ENCODE measurements at regions not wholly inside any gene's neighbourhood (a gene's known extent, or its start where the extent isn't known, plus 50 kb on each side); places are given as distances from the start of the nearest gene placed in this dataset.

DNA sequence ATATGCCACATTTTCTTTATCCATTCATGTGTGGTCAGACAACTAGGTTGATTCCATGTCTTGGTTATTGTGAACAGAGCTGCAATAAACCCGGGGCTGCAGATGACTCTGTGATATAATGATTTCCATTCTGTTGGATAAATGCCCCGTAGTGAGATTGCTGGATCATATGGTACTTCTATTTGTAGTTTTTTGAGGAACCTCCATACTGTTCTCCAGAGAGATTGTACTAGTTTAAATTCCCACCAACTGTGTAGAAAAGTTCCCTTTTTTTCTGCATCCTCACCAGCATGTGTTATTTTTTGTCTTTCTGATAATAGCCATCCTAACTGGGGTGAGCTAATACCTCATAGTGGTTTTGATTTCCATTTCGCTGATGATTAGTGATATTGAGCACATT, 62.2 kb upstream of the MAP3K4 start:
- peaks cover 10% of the 10 kb centered on the region for H3K4me1 ChIP-seq (ENCODE audit: insufficient read depth, low read length)
- no peak overlapping the region for H2AFZ ChIP-seq (ENCODE audit: low read length)
- no peaks in the 10 kb centered on the region for H3K79me2 ChIP-seq (ENCODE audit: insufficient read depth, low read length)
- no peak overlapping the region for H3K4me3 ChIP-seq (replicated peaks in 1 of 3; ENCODE audit: insufficient read depth in 1 of 3, low read depth in 2 of 3, low read length in 3 of 3)
- ATAC-seq, result no peak
- in situ Hi-C loops (cut with HindIII; ENCODE audit: extremely low pct_ligation_motif_present, low pct_unique_long_range_greater_than_20kb), result no loop called here
- H3K9me3 ChIP-seq (ENCODE audit: low read length), result no peaks in the 10 kb centered on the region
- CTCF ChIA-PET (ENCODE audit: low intra/inter-chr PET ratio, low total read pairs), result interaction anchor here (2.9 to 3.1 kb wide), 2 partner anchors 442 to 445 kb away, joined by 42 to 48 read pairs; no protein-coding TSS in a partner anchor
- POLR2A ChIA-PET, result no interaction called here
- no TSS peak for BruUV-seq (replicated peaks)
- no peak overlapping the region for H3K9ac ChIP-seq (ENCODE audit: insufficient read depth, low read depth, low read length)
- no peak for DNase-seq (ENCODE audit: low spot score)
- FAIRE-seq, result no peak
- H3K4me2 ChIP-seq (ENCODE audit: low read depth, low read length), result no peak overlapping the region
- no peaks in the 10 kb centered on the region for H4K20me1 ChIP-seq (ENCODE audit: insufficient read depth, low read length)
- intact Hi-C loops (cut with micrococcal nuclease; ENCODE audit: unreplicated experiment), result no loop called here
- H3K36me3 ChIP-seq (replicated peaks in 1 of 2; ENCODE audit: control insufficient read depth in 1 of 2, insufficient read depth in 2 of 2, low read length in 2 of 2), result no peaks in the 10 kb centered on the region
- H3K27me3 ChIP-seq (ENCODE audit: control insufficient read depth in 1 of 2, insufficient read depth in 2 of 2, low read length in 2 of 2), result peaks cover 0 to 12% of the 10 kb centered on the region in 2 experiments; a peak in 3 of 5 replicates
- WGBS (ENCODE audit: low lambda C conversion rate), result 2% methylated on average over 3 of the region's 3 CpGs
- H3K27ac ChIP-seq (ENCODE audit: extremely low read length, insufficient read depth, low read length), result no peak overlapping the region
- TF ChIP-seq, protein P1, sequence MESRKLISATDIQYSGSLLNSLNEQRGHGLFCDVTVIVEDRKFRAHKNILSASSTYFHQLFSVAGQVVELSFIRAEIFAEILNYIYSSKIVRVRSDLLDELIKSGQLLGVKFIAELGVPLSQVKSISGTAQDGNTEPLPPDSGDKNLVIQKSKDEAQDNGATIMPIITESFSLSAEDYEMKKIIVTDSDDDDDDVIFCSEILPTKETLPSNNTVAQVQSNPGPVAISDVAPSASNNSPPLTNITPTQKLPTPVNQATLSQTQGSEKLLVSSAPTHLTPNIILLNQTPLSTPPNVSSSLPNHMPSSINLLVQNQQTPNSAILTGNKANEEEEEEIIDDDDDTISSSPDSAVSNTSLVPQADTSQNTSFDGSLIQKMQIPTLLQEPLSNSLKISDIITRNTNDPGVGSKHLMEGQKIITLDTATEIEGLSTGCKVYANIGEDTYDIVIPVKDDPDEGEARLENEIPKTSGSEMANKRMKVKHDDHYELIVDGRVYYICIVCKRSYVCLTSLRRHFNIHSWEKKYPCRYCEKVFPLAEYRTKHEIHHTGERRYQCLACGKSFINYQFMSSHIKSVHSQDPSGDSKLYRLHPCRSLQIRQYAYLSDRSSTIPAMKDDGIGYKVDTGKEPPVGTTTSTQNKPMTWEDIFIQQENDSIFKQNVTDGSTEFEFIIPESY (CRISPR knock-in tag; IDR thresholded peaks at IDR 0.05), result no peak
- no peak for TF ChIP-seq YY1 (IDR thresholded peaks at IDR 0.05; ENCODE audit: insufficient read depth, insufficient replicate concordance, low read depth, low read length)
- TF ChIP-seq ZNF574 (CRISPR knock-in tag; IDR thresholded peaks at IDR 0.05), result no peak
- TF ChIP-seq RNF219 (CRISPR knock-in tag; IDR thresholded peaks at IDR 0.05), result no peak
- TF ChIP-seq MBNL3 (CRISPR knock-in tag; conservative IDR thresholded peaks at IDR 0.05), result no peak
- no peak for TF ChIP-seq RORA (CRISPR knock-in tag; IDR thresholded peaks at IDR 0.05)
- TF ChIP-seq, protein P2, sequence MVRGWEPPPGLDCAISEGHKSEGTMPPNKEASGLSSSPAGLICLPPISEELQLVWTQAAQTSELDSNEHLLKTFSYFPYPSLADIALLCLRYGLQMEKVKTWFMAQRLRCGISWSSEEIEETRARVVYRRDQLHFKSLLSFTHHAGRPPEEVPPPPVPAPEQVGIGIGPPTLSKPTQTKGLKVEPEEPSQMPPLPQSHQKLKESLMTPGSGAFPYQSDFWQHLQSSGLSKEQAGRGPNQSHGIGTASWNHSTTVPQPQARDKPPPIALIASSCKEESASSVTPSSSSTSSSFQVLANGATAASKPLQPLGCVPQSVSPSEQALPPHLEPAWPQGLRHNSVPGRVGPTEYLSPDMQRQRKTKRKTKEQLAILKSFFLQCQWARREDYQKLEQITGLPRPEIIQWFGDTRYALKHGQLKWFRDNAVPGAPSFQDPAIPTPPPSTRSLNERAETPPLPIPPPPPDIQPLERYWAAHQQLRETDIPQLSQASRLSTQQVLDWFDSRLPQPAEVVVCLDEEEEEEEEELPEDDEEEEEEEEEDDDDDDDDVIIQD (CRISPR knock-in tag; IDR thresholded peaks at IDR 0.05; ENCODE audit: low read depth), result no peak
- no peak for TF ChIP-seq ZBTB26 (CRISPR knock-in tag; IDR thresholded peaks at IDR 0.05; ENCODE audit: borderline replicate concordance)
- no peak for TF ChIP-seq ZNF678 (CRISPR knock-in tag; IDR thresholded peaks at IDR 0.05)
- TF ChIP-seq, protein P3, sequence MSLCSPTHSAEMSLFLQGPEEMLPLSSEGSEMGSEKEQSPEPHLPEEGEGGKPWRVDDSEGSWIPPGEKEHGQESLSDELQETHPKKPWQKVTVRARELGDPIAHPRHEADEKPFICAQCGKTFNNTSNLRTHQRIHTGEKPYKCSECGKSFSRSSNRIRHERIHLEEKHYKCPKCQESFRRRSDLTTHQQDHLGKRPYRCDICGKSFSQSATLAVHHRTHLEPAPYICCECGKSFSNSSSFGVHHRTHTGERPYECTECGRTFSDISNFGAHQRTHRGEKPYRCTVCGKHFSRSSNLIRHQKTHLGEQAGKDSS (CRISPR knock-in tag; IDR thresholded peaks at IDR 0.05; ENCODE audit: borderline replicate concordance, low read depth), result no peak
- TF ChIP-seq SRSF9 (IDR thresholded peaks at IDR 0.05; ENCODE audit: borderline replicate concordance, insufficient read depth, low read depth, low read length, poor library complexity, severe bottlenecking), result no peak
- no peak for TF ChIP-seq RBM39 (IDR thresholded peaks at IDR 0.05; ENCODE audit: low read depth, low read length, poor library complexity, severe bottlenecking)

All from HepG2 (cell line).